Inferior parietal cortex (tissue), 1 donor: ENCODE measurements at regions not wholly inside any gene's neighbourhood (a gene's known extent, or its start where the extent isn't known, plus 50 kb on each side); places are given as distances from the start of the nearest gene placed in this dataset.
"Not testable (repeated sequence)": the region's sequence is repeated elsewhere in the genome, so short reads cannot be mapped to it uniquely, and the experiment has no call there.

Experiments
- DNase-seq: peaks from one replicate; pipeline ENCODE4 v3.0.0-alpha.2; 2016; ENCODE audit errors: extremely low spot score

- no peak for DNase-seq
Measured at GRCh38 chr5:120088412-120088811, 375.7 kb upstream of the PRR16 start.

DNA sequence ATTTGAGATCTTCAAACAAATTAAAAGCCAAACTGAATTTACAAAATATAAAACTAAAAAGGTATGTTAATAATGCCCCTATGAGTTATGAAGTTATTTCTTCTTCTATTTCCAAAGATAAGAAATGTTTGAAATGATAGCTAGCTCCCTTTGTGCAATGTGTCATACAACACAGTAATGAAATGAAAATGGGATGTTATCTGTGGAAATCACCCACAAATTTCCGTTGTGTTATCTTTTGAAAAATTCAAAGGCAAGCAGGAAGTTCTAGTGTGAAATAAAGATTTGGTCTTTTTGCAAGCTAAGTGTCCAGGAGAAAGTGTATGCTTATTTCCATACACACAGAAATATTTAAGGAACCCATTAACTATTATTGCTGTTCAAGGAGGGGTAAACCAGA, 375.3 kb upstream of the PRR16 start:
- no peak for DNase-seq

DNA sequence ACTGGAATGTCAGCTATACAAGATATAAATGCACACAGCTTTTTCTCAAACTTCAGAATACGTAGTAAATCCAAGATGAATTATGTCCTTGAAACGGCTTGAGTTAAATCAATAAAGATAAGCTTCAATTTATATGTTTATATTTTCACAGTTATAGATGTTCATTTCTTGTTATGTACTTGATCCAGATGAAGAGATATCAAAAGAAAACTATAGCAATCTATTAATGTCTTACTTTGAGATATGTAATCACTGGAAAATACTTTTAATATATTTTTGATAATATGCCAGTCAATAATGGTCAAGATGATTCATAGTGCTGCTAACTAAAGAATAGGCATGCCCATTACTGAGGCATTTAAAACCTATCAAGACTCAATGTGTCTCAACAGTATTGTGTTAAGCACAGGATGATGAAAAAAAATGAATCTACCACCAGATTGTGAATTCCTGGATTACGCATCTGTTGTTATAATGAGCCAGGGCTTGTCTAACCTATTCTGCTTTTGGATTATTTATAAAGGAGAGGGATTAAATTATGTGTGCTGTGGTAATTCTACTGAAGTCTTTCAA, 372.6 kb upstream of the PRR16 start:
- DNase-seq = no peak

- no peak for DNase-seq
Measured at GRCh38 chr5:120092649-120093048, 371.5 kb upstream of the PRR16 start.

- DNase-seq = no peak
Measured at GRCh38 chr5:120093178-120093577, 370.9 kb upstream of the PRR16 start.

DNA sequence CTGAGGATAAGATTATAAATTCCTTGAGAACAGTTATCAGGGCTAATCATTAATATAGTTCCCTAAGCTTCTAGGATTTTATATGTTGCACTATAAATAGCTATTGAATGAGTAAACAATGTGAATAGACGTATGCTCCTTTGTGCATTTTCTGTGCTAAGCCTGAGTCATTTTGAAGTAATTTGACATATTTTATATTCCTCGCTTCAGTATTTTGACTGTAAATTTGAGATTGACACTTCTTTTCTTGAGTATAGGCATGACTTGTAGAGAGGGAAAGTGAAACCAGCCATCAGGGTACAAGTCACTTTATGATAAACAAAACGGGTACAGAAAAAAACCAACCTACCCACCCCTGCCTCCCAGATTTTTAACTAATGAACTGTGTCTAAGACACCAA, 367.7 kb upstream of the PRR16 start:
- DNase-seq = no peak

GRCh38 chr5:120098426-120098825, 365.7 kb upstream of the PRR16 start:
- DNase-seq = no peak

GRCh38 chr5:120098902-120099535, 365.1 kb upstream of the PRR16 start:
- no peak for DNase-seq

GRCh38 chr5:120101771-120102170, 362.3 kb upstream of the PRR16 start:
- no peak for DNase-seq

GRCh38 chr5:120103495-120103894, 360.6 kb upstream of the PRR16 start:
- no peak for DNase-seq

GRCh38 chr5:120106912-120107525, 357.1 kb upstream of the PRR16 start:
- no peak for DNase-seq

DNA sequence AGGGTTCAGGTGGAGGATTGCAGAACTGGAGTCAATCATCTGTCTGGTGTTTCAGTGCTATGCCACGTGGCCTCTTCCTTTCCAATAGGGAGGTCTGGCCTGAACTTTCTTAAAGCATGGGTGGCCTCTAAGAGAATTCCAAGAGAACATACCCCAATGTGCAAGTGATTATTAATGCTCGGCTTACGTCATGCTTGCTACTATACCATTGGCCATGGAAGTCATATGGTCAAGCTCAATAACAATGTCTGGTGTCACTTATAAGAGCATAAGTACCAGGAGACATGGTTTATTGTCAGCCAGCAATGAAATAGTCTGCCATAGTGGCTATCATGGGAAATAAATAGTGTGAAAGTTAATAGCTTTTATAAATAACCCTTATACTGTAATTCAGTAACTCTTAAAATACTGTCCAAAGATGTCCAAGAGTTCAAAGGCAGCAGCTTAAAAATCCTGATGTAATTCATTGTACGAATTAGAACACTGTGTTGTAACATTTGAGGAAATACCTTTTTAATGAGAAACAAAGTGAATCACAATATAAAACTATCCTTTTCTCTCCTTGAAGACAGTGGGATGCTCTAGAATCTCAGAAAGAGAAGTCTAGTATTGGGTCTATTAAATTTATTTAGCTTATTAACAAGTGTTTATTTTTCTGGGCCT, 355.4 kb upstream of the PRR16 start:
- DNase-seq = no peak

DNA sequence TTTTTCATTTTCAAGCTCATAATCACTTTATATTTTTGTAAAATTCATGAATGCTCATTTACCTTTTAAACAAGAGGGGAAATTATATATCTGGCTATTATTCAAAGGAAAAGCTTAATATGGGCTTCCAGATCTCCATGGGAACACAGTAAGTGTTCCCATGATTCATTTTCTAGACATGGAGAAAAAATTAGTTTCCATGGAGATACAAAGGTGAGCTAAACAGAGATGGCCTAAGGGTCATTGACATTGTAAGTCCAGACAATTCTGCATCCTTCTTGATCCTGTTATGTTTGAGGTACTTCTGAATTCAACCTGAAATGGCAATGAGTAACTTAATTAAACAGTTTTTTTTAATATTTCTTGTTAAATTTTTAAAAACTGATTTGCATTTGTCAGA, 341.4 kb upstream of the PRR16 start:
- no peak for DNase-seq

DNA sequence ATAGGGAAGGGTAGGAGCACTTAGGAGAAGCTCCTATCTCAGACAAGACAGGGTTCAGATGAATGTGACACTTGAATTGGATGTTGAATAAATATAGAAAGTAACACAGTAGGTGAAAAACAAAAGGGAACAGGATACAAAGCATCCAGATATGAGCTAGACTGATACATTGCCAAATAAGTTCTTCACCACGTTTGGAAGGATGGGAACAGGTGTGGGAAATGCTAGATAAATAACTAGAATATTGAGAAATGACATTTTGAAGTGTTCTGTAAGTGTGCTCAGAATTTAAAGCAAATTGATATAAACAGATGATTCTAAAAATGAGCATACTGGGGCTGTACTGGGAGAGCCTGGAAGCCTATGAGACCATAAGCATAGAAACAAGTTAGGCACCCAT, 340.1 kb upstream of the PRR16 start:
- DNase-seq = no peak

GRCh38 chr5:120124961-120125360, 339.1 kb upstream of the PRR16 start:
- DNase-seq = no peak

- DNase-seq = not testable (repeated sequence)
Measured at GRCh38 chr5:120132347-120132746, 331.8 kb upstream of the PRR16 start.

GRCh38 chr5:120134944-120135343, 329.2 kb upstream of the PRR16 start:
- no peak for DNase-seq

DNA sequence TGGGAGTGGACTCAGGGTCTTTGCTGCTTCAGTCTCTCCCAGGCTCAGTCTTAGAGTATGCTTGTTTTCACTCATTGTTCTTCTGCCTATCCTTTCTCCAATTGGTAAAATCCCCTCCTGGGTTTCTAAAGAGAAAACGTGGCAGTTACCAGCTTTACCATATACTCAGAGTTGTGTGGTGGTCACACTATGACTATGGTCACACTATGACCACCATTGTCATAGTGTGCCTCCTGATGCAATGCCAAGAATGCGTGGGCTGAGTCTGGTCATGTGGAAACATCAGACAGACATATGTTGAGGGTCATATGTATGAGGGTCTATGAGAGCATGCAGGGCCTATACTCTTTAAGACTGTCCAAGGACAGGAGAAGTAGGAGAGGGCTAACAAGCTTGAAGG, 326.5 kb upstream of the PRR16 start:
- DNase-seq = no peak

- no peak for DNase-seq
Measured at GRCh38 chr5:120139039-120139438, 325.1 kb upstream of the PRR16 start.

- DNase-seq = no peak
Measured at GRCh38 chr5:120140501-120140900, 323.6 kb upstream of the PRR16 start.

GRCh38 chr5:120141076-120141475, 323.0 kb upstream of the PRR16 start:
- no peak for DNase-seq

- no peak for DNase-seq
Measured at GRCh38 chr5:120146787-120147186, 317.3 kb upstream of the PRR16 start.

GRCh38 chr5:120147911-120148310, 316.2 kb upstream of the PRR16 start:
- DNase-seq = not testable (repeated sequence)
